ENCODE measurements at regions not wholly inside any gene's neighbourhood (a gene's known extent, or its start where the extent isn't known, plus 50 kb on each side); places are given as distances from the start of the nearest gene placed in this dataset.

GRCh38 chr13:23488442-23488841 is 54.9 kb upstream of the SACS start:
- no peak for DNase-seq (ENCODE audit: low read depth in 4 of 4, low spot score in 3 of 4)

GRCh38 chr13:23496255-23496654 is 62.8 kb upstream of the SACS start:
- no peak for DNase-seq (ENCODE audit: low read depth in 4 of 4, low spot score in 3 of 4)

- no peak for DNase-seq (ENCODE audit: low read depth in 4 of 4, low spot score in 3 of 4)
Measured at GRCh38 chr13:23497191-23497590, 63.7 kb upstream of the SACS start.

- DNase-seq (ENCODE audit: low read depth in 4 of 4, low spot score in 3 of 4) = no peak
Measured at GRCh38 chr13:23500849-23501248, 67.3 kb upstream of the SACS start.

GRCh38 chr13:23504180-23504579 is 66.0 kb upstream of the TNFRSF19 start:
- no peak for DNase-seq (ENCODE audit: low read depth in 4 of 4, low spot score in 3 of 4)

- no peak for DNase-seq (ENCODE audit: low read depth in 4 of 4, low spot score in 3 of 4)
Measured at GRCh38 chr13:23505007-23505406, 65.2 kb upstream of the TNFRSF19 start.

- DNase-seq (ENCODE audit: low read depth in 4 of 4, low spot score in 3 of 4) = no peak
Measured at GRCh38 chr13:23506071-23506806, 64.0 kb upstream of the TNFRSF19 start.

- peak in 2 of 4 donors; percentile 30 to 60 for DNase-seq (ENCODE audit: low read depth in 4 of 4, low spot score in 3 of 4)
Measured at GRCh38 chr13:23506807-23507291, 63.4 kb upstream of the TNFRSF19 start.

GRCh38 chr13:23509781-23510543 is 60.2 kb upstream of the TNFRSF19 start:
- DNase-seq (ENCODE audit: low read depth in 4 of 4, low spot score in 3 of 4) = no peak

- no peak for DNase-seq (ENCODE audit: low read depth in 4 of 4, low spot score in 3 of 4)
Measured at GRCh38 chr13:23510544-23510916, 59.7 kb upstream of the TNFRSF19 start.

- DNase-seq (ENCODE audit: low read depth in 4 of 4, low spot score in 3 of 4) = no peak
Measured at GRCh38 chr13:23510979-23511735, 59.1 kb upstream of the TNFRSF19 start.

- no peak for DNase-seq (ENCODE audit: low read depth in 4 of 4, low spot score in 3 of 4)
Measured at GRCh38 chr13:23512762-23513395, 57.3 kb upstream of the TNFRSF19 start.

GRCh38 chr13:23513455-23513854 is 56.8 kb upstream of the TNFRSF19 start:
- DNase-seq (ENCODE audit: low read depth in 4 of 4, low spot score in 3 of 4) = no peak

- no peak for DNase-seq (ENCODE audit: low read depth in 4 of 4, low spot score in 3 of 4)
Measured at GRCh38 chr13:23514076-23514475, 56.1 kb upstream of the TNFRSF19 start.

- DNase-seq (ENCODE audit: low read depth in 4 of 4, low spot score in 3 of 4) = no peak
Measured at GRCh38 chr13:23515116-23515515, 55.1 kb upstream of the TNFRSF19 start.

- DNase-seq (ENCODE audit: low read depth in 4 of 4, low spot score in 3 of 4) = no peak
Measured at GRCh38 chr13:23516190-23516589, 54.0 kb upstream of the TNFRSF19 start.

- no peak for DNase-seq (ENCODE audit: low read depth in 4 of 4, low spot score in 3 of 4)
Measured at GRCh38 chr13:23516702-23517101, 53.5 kb upstream of the TNFRSF19 start.

GRCh38 chr13:23518231-23518630 is 52.0 kb upstream of the TNFRSF19 start:
- DNase-seq (ENCODE audit: low read depth in 4 of 4, low spot score in 3 of 4) = no peak
